KMS-11 (cell line): ENCODE measurements at regions not wholly inside any gene's neighbourhood (a gene's known extent, or its start where the extent isn't known, plus 50 kb on each side); places are given as distances from the start of the nearest gene placed in this dataset.

Experiments used
- H2AFZ ChIP-seq: fragments of 200-600 bp; sonication (generic); 2 replicates; pipeline ENCODE4 v1.6.1; 2016; ENCODE audit warnings: antibody characterized with exemption, mixed run types, low read depth
- H3K27ac ChIP-seq: fragments of 200-600 bp; sonication (generic); 2 replicates; pipeline ENCODE4 v1.6.1; 2016; ENCODE audit warnings: mild to moderate bottlenecking, mixed run types
- H3K27me3 ChIP-seq: fragments of 200-600 bp; sonication (generic); 2 replicates; pipeline ENCODE4 v1.6.1; 2017; ENCODE audit warnings: mild to moderate bottlenecking, low read depth, mixed run types, moderate library complexity; ENCODE audit not compliant: insufficient read depth
- H3K36me3 ChIP-seq: fragments of 200-600 bp; sonication (generic); 2 replicates; pipeline ENCODE4 v1.6.1; 2017; ENCODE audit warnings: mild to moderate bottlenecking, mixed run types; ENCODE audit not compliant: insufficient read depth
- H3K4me1 ChIP-seq: fragments of 200-600 bp; sonication (generic); 2 replicates; pipeline ENCODE4 v1.6.1; 2016; ENCODE audit warnings: mild to moderate bottlenecking, low read depth, mixed run types; ENCODE audit not compliant: poor library complexity, severe bottlenecking
- H3K4me2 ChIP-seq: fragments of 200-600 bp; sonication (generic); 2 replicates; pipeline ENCODE4 v1.7.0; 2016; ENCODE audit warnings: mild to moderate bottlenecking, mixed run types
- H3K4me3 ChIP-seq: fragments of 200-600 bp; sonication (generic); IDR thresholded peaks from 2 replicates; pipeline ENCODE4 v1.6.1; 2017; ENCODE audit warnings: low read depth, low read length, mixed read lengths; ENCODE audit not compliant: insufficient read depth
- H3K79me2 ChIP-seq: fragments of 200-600 bp; sonication (generic); 2 replicates; pipeline ENCODE4 v1.6.1; 2016; ENCODE audit warnings: low read depth, mixed run types; ENCODE audit not compliant: insufficient read depth
- H3K9ac ChIP-seq: fragments of 200-600 bp; sonication (generic); 2 replicates; pipeline ENCODE4 v1.6.1; 2016; ENCODE audit warnings: mild to moderate bottlenecking, mixed run types
- H4K20me1 ChIP-seq: fragments of 200-600 bp; sonication (generic); 2 replicates; pipeline ENCODE4 v1.6.1; 2016; ENCODE audit warnings: mild to moderate bottlenecking, mixed run types; ENCODE audit not compliant: insufficient read depth
- TF ChIP-seq, protein P1 (sequence below): fragments of 200-600 bp; sonication (generic); conservative IDR thresholded peaks from 2 replicates; pipeline ENCODE4 v1.6.1; 2017; ENCODE audit warnings: low read depth, mild to moderate bottlenecking, antibody characterized with exemption, low read length, moderate library complexity, mixed read lengths

DNA sequence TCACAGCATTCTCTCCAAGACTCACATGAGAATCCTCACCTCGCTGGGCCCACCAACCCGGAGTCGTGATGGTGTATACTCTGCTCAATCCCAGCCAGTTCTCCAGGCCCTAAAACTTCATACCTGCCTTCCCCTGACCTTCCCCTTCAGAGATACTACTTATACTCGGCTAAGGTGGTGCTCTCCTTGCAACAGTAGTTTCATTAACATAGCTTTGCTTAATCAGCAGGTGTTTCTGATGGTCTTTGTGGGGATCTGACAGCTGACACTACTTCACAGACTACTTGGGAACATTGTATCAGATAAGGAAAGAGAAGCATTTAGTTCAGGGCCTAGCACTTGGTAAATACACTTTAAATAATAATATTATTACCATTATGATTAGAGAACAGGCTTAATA, 301.5 kb upstream of the DAB1 start:
- Histone ChIP-seq H3K36me3 (no peaks in the 10 kb centered on the region), H3K79me2 (no peaks in the 10 kb centered on the region), H3K4me3 (no peak overlapping the region), H3K9ac (no peak overlapping the region), H3K27ac (no peak overlapping the region), H3K4me2 (no peak overlapping the region), H4K20me1 (no peaks in the 10 kb centered on the region), H3K4me1 (no peaks in the 10 kb centered on the region), H3K27me3 (no peaks in the 10 kb centered on the region), H2AFZ (no peak overlapping the region)
- TF ChIP-seq, protein P1, sequence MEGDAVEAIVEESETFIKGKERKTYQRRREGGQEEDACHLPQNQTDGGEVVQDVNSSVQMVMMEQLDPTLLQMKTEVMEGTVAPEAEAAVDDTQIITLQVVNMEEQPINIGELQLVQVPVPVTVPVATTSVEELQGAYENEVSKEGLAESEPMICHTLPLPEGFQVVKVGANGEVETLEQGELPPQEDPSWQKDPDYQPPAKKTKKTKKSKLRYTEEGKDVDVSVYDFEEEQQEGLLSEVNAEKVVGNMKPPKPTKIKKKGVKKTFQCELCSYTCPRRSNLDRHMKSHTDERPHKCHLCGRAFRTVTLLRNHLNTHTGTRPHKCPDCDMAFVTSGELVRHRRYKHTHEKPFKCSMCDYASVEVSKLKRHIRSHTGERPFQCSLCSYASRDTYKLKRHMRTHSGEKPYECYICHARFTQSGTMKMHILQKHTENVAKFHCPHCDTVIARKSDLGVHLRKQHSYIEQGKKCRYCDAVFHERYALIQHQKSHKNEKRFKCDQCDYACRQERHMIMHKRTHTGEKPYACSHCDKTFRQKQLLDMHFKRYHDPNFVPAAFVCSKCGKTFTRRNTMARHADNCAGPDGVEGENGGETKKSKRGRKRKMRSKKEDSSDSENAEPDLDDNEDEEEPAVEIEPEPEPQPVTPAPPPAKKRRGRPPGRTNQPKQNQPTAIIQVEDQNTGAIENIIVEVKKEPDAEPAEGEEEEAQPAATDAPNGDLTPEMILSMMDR, result no peak

DNA sequence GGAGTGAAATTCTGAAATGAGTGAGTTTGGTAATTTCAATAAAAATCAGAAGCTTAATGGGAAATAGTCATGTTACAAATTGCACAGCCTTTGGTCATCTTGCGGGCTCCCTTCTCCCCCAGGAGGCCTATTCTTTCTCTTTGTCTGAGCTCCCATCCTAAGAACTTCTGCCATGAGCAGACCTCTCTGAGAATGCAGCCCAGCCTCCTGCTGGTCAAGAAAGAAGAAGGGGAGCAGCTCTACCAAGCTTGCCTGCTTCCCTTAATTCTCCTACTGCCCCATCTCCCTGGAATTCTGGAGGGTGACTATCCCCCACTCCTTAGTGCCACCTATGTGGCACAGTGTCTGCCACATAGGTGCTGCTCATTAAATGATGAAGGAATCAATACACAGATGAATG, 300.7 kb upstream of the DAB1 start:
- Histone ChIP-seq H3K27me3 (no peaks in the 10 kb centered on the region), H3K4me2 (no peak overlapping the region), H3K36me3 (no peaks in the 10 kb centered on the region), H4K20me1 (no peaks in the 10 kb centered on the region), H3K4me1 (no peaks in the 10 kb centered on the region), H2AFZ (no peak overlapping the region), H3K79me2 (no peaks in the 10 kb centered on the region), H3K27ac (no peak overlapping the region), H3K4me3 (no peak overlapping the region), H3K9ac (no peak overlapping the region)
- TF ChIP-seq, protein P1, result no peak

- Histone ChIP-seq H2AFZ (no peak overlapping the region), H3K36me3 (no peaks in the 10 kb centered on the region), H3K4me1 (no peaks in the 10 kb centered on the region), H3K79me2 (no peaks in the 10 kb centered on the region), H3K9ac (no peak overlapping the region), H3K4me2 (no peak overlapping the region), H3K27ac (no peak overlapping the region), H3K4me3 (no peak overlapping the region), H4K20me1 (no peaks in the 10 kb centered on the region), H3K27me3 (no peaks in the 10 kb centered on the region)
- TF ChIP-seq, protein P1, result no peak
Observed at GRCh38 chr1:57722285-57722978, 298.6 kb upstream of the DAB1 start.

GRCh38 chr1:57721001-57721400, 297.1 kb upstream of the DAB1 start:
- Histone ChIP-seq H3K4me3 (no peak overlapping the region), H3K4me2 (no peak overlapping the region), H3K9ac (no peak overlapping the region), H3K36me3 (no peaks in the 10 kb centered on the region), H3K27me3 (no peaks in the 10 kb centered on the region), H3K4me1 (no peaks in the 10 kb centered on the region), H4K20me1 (no peaks in the 10 kb centered on the region), H3K27ac (no peak overlapping the region), H3K79me2 (no peaks in the 10 kb centered on the region), H2AFZ (no peak overlapping the region)
- TF ChIP-seq, protein P1, result no peak
